Stimulated activated CD4-positive, alpha-beta T cell treated with anti-CD3 and anti-CD28 coated beads, Interleukin-4, amount 100 ng/mL, for 4 hours (primary cell): ENCODE measurements at regions not wholly inside any gene's neighbourhood (a gene's known extent, or its start where the extent isn't known, plus 50 kb on each side); places are given as distances from the start of the nearest gene placed in this dataset.
A peak's percentile ranks its signal among the peaks of the same experiment; 100 is the strongest.

Source experiments
- DNase-seq, 2 experiments: peaks; one replicate each; pipeline ENCODE4 v3.0.0-alpha.2; 2020

GRCh38 chr4:23504083-23504482 is 385.8 kb downstream of the PPARGC1A start:
- no peak for DNase-seq

- no peak for DNase-seq
Observed at GRCh38 chr4:23500894-23501449, 388.9 kb downstream of the PPARGC1A start.

- no peak for DNase-seq
Observed at GRCh38 chr4:23485801-23486200, 404.0 kb downstream of the PPARGC1A start.

GRCh38 chr4:23484689-23485088 is 405.2 kb downstream of the PPARGC1A start:
- no peak for DNase-seq

- no peak for DNase-seq
Observed at GRCh38 chr4:23483320-23483960, 406.4 kb downstream of the PPARGC1A start.

GRCh38 chr4:23481566-23481965 is 408.3 kb downstream of the PPARGC1A start:
- no peak for DNase-seq

- DNase-seq: no peak
Observed at GRCh38 chr4:23477905-23478304, 411.9 kb downstream of the PPARGC1A start.

GRCh38 chr4:23476515-23477090 is 413.2 kb downstream of the PPARGC1A start:
- no peak for DNase-seq

- DNase-seq: no peak
Observed at GRCh38 chr4:23463071-23463470, 426.8 kb downstream of the PPARGC1A start.

- no peak for DNase-seq
Observed at GRCh38 chr4:23458054-23458453, 431.8 kb downstream of the PPARGC1A start.

GRCh38 chr4:23456864-23457263 is 433.0 kb downstream of the PPARGC1A start:
- DNase-seq: no peak

GRCh38 chr4:23455456-23456158 is 434.2 kb downstream of the PPARGC1A start:
- DNase-seq: no peak

- DNase-seq: no peak
Observed at GRCh38 chr4:23441530-23442069, 448.2 kb downstream of the PPARGC1A start.

- DNase-seq: no peak
Observed at GRCh38 chr4:23438764-23439163, 451.1 kb downstream of the PPARGC1A start.

- DNase-seq: no peak
Observed at GRCh38 chr4:23429497-23429896, 460.4 kb downstream of the PPARGC1A start.

- DNase-seq: no peak
Observed at GRCh38 chr4:23425570-23425969, 464.3 kb downstream of the PPARGC1A start.

GRCh38 chr4:23423540-23423939 is 466.3 kb downstream of the PPARGC1A start:
- no peak for DNase-seq

GRCh38 chr4:23422878-23423277 is 467.0 kb downstream of the PPARGC1A start:
- no peak for DNase-seq

- DNase-seq: no peak
Observed at GRCh38 chr4:23413631-23414030, 476.2 kb downstream of the PPARGC1A start.

- no peak for DNase-seq
Observed at GRCh38 chr4:23412701-23413100, 477.1 kb downstream of the PPARGC1A start.

- peak in 1 of 2 experiments; percentile 13 for DNase-seq
Observed at GRCh38 chr4:23408913-23409312, 480.9 kb downstream of the PPARGC1A start.

GRCh38 chr4:23401572-23401971 is 488.3 kb downstream of the PPARGC1A start:
- no peak for DNase-seq

- DNase-seq: no peak
Observed at GRCh38 chr4:23392860-23393458, 496.9 kb downstream of the PPARGC1A start.
